ENCODE measurements at regions not wholly inside any gene's neighbourhood (a gene's known extent, or its start where the extent isn't known, plus 50 kb on each side); places are given as distances from the start of the nearest gene placed in this dataset.
A peak's percentile ranks its signal among the peaks of the same experiment; 100 is the strongest.
"Not testable (repeated sequence)": the region's sequence is repeated elsewhere in the genome, so short reads cannot be mapped to it uniquely, and the experiment has no call there.

DNA sequence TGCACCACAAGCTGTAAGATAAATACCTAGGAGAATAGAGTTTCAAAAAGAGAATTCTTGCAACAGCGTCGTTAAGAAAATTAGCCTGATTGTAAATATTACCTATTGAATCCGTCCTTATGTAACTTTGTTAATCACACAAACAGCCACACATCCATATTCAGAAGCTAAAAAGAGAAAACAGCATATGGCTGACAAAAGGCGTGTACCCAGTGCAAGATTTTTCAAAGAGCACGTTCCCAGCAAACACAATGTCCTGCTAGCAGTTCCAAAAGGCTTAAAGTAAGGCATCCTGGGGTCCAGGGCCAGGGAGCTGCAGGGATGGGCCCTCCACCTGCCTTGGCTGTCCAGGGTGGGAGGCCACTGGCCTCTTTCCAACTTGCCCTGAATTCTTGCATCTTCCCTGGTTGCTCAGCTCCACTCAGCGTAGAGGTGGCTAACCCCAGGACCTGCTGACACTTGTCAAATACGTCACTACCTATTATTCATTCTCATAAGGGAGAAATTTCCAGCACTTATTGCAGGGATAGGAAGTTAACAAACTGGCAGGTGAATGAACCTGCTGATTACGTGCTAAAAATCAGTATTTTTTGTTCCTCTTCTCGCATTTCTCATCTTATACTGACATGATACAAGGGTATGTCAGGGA is 102.1 kb upstream of the NEDD4L start:
- no peak for DNase-seq
- no peaks in the 10 kb centered on the region for H3K4me1 ChIP-seq (replicated peaks in 1 of 2)
- 82 to 89% (median 85%) methylated on average over 9 of the region's 9 CpGs for WGBS, 4 donors

DNA sequence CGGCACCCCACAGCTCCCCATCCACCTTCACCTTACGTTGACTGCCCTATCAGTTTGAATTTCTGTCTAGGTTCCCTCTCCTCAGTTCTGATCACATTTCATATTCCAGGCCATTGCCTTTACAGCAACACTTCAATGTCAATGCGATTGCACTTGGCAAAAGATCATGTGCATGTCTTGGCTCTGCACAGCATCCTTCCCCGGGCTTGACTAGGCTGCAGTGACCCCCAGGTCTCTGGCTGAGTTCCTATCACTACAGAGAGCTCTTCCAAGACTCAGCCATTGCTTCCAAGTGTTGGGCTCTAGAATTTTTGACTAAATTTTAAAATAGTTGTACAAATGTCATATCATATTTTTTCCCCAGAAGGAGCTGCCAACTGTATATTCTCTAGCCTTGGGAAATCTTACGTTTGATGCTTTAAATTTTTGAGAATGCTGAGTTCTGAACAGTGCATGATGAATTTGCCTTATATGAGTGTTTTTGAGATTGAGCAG is 103.8 kb upstream of the NEDD4L start:
- Histone ChIP-seq H3K4me3 (no peak overlapping the region), H3K9me3 (replicated peaks in 1 of 3) (no peaks in the 10 kb centered on the region), H3K36me3 (replicated peaks in 1 of 2) (no peaks in the 10 kb centered on the region), H3K4me1 (replicated peaks in 1 of 2) (no peaks in the 10 kb centered on the region), H3K27me3 (peaks cover 3% of the 10 kb centered on the region), H3K27ac (no peak overlapping the region)
- WGBS, 4 donors: 53 to 59% (median 57%) methylated on average over 5 of the region's 5 CpGs
- TF ChIP-seq, protein P1, sequence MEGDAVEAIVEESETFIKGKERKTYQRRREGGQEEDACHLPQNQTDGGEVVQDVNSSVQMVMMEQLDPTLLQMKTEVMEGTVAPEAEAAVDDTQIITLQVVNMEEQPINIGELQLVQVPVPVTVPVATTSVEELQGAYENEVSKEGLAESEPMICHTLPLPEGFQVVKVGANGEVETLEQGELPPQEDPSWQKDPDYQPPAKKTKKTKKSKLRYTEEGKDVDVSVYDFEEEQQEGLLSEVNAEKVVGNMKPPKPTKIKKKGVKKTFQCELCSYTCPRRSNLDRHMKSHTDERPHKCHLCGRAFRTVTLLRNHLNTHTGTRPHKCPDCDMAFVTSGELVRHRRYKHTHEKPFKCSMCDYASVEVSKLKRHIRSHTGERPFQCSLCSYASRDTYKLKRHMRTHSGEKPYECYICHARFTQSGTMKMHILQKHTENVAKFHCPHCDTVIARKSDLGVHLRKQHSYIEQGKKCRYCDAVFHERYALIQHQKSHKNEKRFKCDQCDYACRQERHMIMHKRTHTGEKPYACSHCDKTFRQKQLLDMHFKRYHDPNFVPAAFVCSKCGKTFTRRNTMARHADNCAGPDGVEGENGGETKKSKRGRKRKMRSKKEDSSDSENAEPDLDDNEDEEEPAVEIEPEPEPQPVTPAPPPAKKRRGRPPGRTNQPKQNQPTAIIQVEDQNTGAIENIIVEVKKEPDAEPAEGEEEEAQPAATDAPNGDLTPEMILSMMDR (IDR thresholded peaks at IDR 0.05): no peak
- no peak for TF ChIP-seq POLR2A (IDR thresholded peaks at IDR 0.05)
- peak in 2 of 7 donors; percentile 8 to 19 for DNase-seq
- intact Hi-C loops (cut with DNase I): no loop called here

More for the DNA sequence above, 102.1 kb upstream of the NEDD4L start:
- intact Hi-C loops (cut with DNase I): no loop called here
- no peak for TF ChIP-seq POLR2A (IDR thresholded peaks at IDR 0.05)
- TF ChIP-seq, protein P1 (IDR thresholded peaks at IDR 0.05): no peak
- no peak overlapping the region for H3K27ac ChIP-seq
- no peaks in the 10 kb centered on the region for H3K9me3 ChIP-seq (replicated peaks in 1 of 3)
- no peak overlapping the region for H3K4me3 ChIP-seq
- no peaks in the 10 kb centered on the region for H3K36me3 ChIP-seq (replicated peaks in 1 of 2)
- H3K27me3 ChIP-seq: peaks cover 3% of the 10 kb centered on the region

DNA sequence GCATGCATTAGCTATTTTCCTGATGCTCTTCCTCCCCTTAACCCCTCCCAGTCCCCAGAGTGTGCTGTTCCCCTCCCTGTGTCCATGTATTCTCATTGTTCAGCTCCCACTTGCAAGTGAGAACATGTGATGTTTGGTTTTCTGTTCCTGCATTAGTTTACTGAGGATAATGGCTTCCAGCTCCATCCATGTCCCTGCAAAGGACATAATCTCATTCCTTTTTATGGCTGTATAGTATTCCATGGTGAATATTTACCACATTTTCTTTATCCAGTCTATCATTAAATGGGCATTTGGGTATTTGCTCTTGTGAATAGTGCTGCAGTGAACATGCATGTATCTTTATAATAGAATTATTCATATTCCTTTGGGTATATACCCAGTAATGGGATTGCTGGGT is 109.7 kb upstream of the NEDD4L start:
- H3K9me3 ChIP-seq (replicated peaks in 1 of 3); intact Hi-C loops (cut with DNase I); H3K27ac ChIP-seq; H3K36me3 ChIP-seq (replicated peaks in 1 of 2); DNase-seq; H3K27me3 ChIP-seq; H3K4me1 ChIP-seq (replicated peaks in 1 of 2); H3K4me3 ChIP-seq: not testable (repeated sequence)

DNA sequence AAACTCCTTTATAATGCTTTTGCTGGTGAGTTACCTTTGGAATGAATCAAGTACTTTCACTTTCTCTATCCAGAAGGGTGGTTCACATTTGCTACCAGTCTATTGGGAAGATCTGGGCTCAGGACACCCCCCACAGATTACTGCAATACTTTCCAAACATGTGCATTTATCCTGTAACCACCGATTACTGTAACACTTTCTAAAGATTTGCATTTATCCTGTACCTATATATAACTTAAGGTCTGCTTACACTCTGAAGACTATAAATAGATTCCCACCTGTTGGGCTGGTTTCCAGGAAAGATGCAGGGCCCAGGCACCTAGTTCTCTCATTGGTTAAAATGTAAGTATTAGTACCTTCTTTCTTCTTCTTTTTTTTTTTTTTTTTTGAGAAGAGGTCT is 113.0 kb upstream of the NEDD4L start:
- Histone ChIP-seq H3K4me1 (replicated peaks in 1 of 2) (peaks cover 0 to 1% of the 10 kb centered on the region in 2 donors), H3K36me3 (replicated peaks in 1 of 2) (no peaks in the 10 kb centered on the region), H3K4me3 (no peak overlapping the region), H3K27ac (no peak overlapping the region), H3K9me3 (replicated peaks in 1 of 3) (no peaks in the 10 kb centered on the region), H3K27me3 (no peaks in the 10 kb centered on the region)
- 31 to 54% (median 52%) methylated on average over 1 of the region's 1 CpG for WGBS, 4 donors
- intact Hi-C loops (cut with DNase I): no loop called here
- no peak for DNase-seq
- TF ChIP-seq, protein P1 (IDR thresholded peaks at IDR 0.05): no peak
- no peak for TF ChIP-seq POLR2A (IDR thresholded peaks at IDR 0.05)

DNA sequence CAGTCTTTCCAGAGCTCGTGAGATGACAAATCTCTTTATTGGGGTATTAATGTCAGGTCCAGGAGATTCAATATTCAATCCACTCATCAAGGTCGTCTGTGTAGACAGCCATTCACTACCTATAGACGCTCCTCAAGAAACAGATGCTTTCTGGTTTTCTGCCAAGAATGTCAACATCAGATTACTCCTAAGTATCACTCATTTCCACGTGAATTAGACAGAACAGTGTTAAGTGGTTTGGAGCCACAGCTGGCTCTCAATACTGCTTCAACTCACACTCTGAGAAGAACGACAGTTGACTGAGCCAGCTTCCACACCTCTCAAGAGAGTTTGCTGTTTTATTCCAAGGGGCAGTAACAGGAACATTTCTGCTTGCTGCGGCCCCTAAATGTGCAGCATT is 113.5 kb upstream of the NEDD4L start:
- H3K27ac ChIP-seq: no peak overlapping the region
- intact Hi-C loops (cut with DNase I): no loop called here
- H3K36me3 ChIP-seq (replicated peaks in 1 of 2): no peaks in the 10 kb centered on the region
- no peaks in the 10 kb centered on the region for H3K9me3 ChIP-seq (replicated peaks in 1 of 3)
- no peak for DNase-seq
- peaks cover 0 to 4% of the 10 kb centered on the region in 2 donors for H3K4me1 ChIP-seq (replicated peaks in 1 of 2)
- no peak for TF ChIP-seq POLR2A (IDR thresholded peaks at IDR 0.05)
- no peak overlapping the region for H3K4me3 ChIP-seq
- H3K27me3 ChIP-seq: no peaks in the 10 kb centered on the region
- 65 to 79% (median 68%) methylated on average over 6 of the region's 6 CpGs for WGBS, 4 donors
